Upper lobe of left lung (tissue), 6 donors: ENCODE measurements at regions not wholly inside any gene's neighbourhood (a gene's known extent, or its start where the extent isn't known, plus 50 kb on each side); places are given as distances from the start of the nearest gene placed in this dataset.

ENCODE experiments used
- ATAC-seq, 2 donors: fragments of 200-7000 bp; cut with Tn5 transposase; one replicate each; pipeline ENCODE4 v1.9.1; 2022; ENCODE audit warnings: mild to moderate bottlenecking in 2 of 2, moderate library complexity in 2 of 2; ENCODE audit not compliant: low FRiP score in 2 of 2
- DNase-seq, 2 donors: peaks; one replicate each; pipeline ENCODE4 v3.0.0-alpha.2; 2019 to 2020
- H3K27ac ChIP-seq, 4 donors: fragments of 200-600 bp; sonication (generic); one replicate each; pipeline ENCODE4 v1.5.1; 2016 to 2019
- H3K27me3 ChIP-seq, 4 donors: fragments of 200-600 bp; sonication (generic); one replicate each; pipeline ENCODE4 v1.5.1; 2017 to 2019
- H3K36me3 ChIP-seq, 4 donors: fragments of 200-600 bp; sonication (generic); one replicate each; pipeline ENCODE4 v1.5.1; 2016 to 2019
- H3K4me1 ChIP-seq, 4 donors: fragments of 200-600 bp; sonication (generic); one replicate each; pipeline ENCODE4 v1.5.1; 2018 to 2019
- H3K4me3 ChIP-seq, 4 donors: fragments of 200-600 bp; sonication (generic); one replicate each; pipeline ENCODE4 v1.5.1; 2017 to 2019; ENCODE audit warnings: mild to moderate bottlenecking in 2 of 4, moderate library complexity in 1 of 4
- H3K9me3 ChIP-seq, 4 donors: fragments of 200-600 bp; sonication (generic); one replicate each; pipeline ENCODE4 v1.5.1; 2018 to 2019
- CTCF ChIP-seq, 6 experiments: fragments of 450-650 bp in 4 of 6; fragments of 200-600 bp in 2 of 6; sonication (generic) in 2 of 6; IDR thresholded peaks; one replicate each; pipeline ENCODE4 v1.5.1; 2016 to 2019; ENCODE audit warnings: antibody characterized with exemption in 6 of 6
- EP300 ChIP-seq, 4 donors: sonication (generic); formaldehyde crosslinking; IDR thresholded peaks; one replicate each; pipeline ENCODE4 v1.5.1; 2017; ENCODE audit warnings: antibody characterized with exemption in 4 of 4, control low read depth in 2 of 4
- POLR2A ChIP-seq, 4 donors: fragments of 450-650 bp; IDR thresholded peaks; one replicate each; pipeline ENCODE4 v1.5.1; 2016 to 2017; ENCODE audit warnings: antibody characterized with exemption in 4 of 4, mild to moderate bottlenecking in 2 of 4
- POLR2AphosphoS5 ChIP-seq, 2 donors: sonication (generic); formaldehyde crosslinking; IDR thresholded peaks; one replicate each; pipeline ENCODE4 v1.5.1; 2017; ENCODE audit warnings: antibody characterized with exemption in 2 of 2
- WGBS, 2 donors: methylation state at CpG; one replicate each; pipeline ENCODE4 v1.1.5; 2017 to 2018; 5-methylcytosine and 5-hydroxymethylcytosine counted together
- donor health status: DM: no; HTN: no; CAD: no; lungs with moderate emphysema.
- donor health status: DM: no; HTN: yes; CAD: no; lungs with severe emphysema.

GRCh38 chr9:11072176-11072575, 459.4 kb upstream of the PTPRD start:
- Histone ChIP-seq H3K4me3 (no peak overlapping the region), H3K9me3 (no peaks in the 10 kb centered on the region), H3K4me1 (no peaks in the 10 kb centered on the region), H3K27me3 (no peaks in the 10 kb centered on the region), H3K36me3 (no peaks in the 10 kb centered on the region), H3K27ac (no peak overlapping the region)
- no peak for TF ChIP-seq POLR2A (IDR thresholded peaks at IDR 0.05)
- no peak for TF ChIP-seq EP300 (IDR thresholded peaks at IDR 0.05)
- TF ChIP-seq POLR2AphosphoS5 (IDR thresholded peaks at IDR 0.05) = no peak
- no peak for TF ChIP-seq CTCF (IDR thresholded peaks at IDR 0.05)
- ATAC-seq (no peak), DNase-seq (no peak)
- 3 to 5% methylated on average over 1 of the region's 1 CpG for WGBS, 2 donors

- no peak overlapping the region for H3K27ac ChIP-seq
- H3K9me3 ChIP-seq = no peaks in the 10 kb centered on the region
- no peak for TF ChIP-seq EP300 (IDR thresholded peaks at IDR 0.05)
- no peak for TF ChIP-seq POLR2AphosphoS5 (IDR thresholded peaks at IDR 0.05)
- no peak for TF ChIP-seq CTCF (IDR thresholded peaks at IDR 0.05)
- no peak for TF ChIP-seq POLR2A (IDR thresholded peaks at IDR 0.05)
- H3K4me3 ChIP-seq = no peak overlapping the region
- H3K27me3 ChIP-seq = no peaks in the 10 kb centered on the region
- ATAC-seq (no peak), DNase-seq (no peak)
- no peaks in the 10 kb centered on the region for H3K36me3 ChIP-seq
- no peaks in the 10 kb centered on the region for H3K4me1 ChIP-seq
- WGBS, 2 donors = 76 to 85% methylated on average over 2 of the region's 2 CpGs
Observed at GRCh38 chr9:11086561-11086960, 473.8 kb upstream of the PTPRD start.

GRCh38 chr9:11088821-11089374, 476.1 kb upstream of the PTPRD start:
- no peak for TF ChIP-seq EP300 (IDR thresholded peaks at IDR 0.05)
- TF ChIP-seq POLR2AphosphoS5 (IDR thresholded peaks at IDR 0.05) = no peak
- TF ChIP-seq POLR2A (IDR thresholded peaks at IDR 0.05) = no peak
- TF ChIP-seq CTCF (IDR thresholded peaks at IDR 0.05) = no peak
- no peak for ATAC-seq
- WGBS, 2 donors = 52 to 67% methylated on average over 1 of the region's 1 CpG

GRCh38 chr9:11092974-11093373, 480.2 kb upstream of the PTPRD start:
- no peaks in the 10 kb centered on the region for H3K9me3 ChIP-seq
- DNase-seq (no peak), ATAC-seq (no peak)
- H3K27me3 ChIP-seq = no peaks in the 10 kb centered on the region
- no peaks in the 10 kb centered on the region for H3K4me1 ChIP-seq
- no peak overlapping the region for H3K4me3 ChIP-seq
- whole genome bisulfite sequencing, 2 donors = 29 to 71% methylated on average over 1 of the region's 1 CpG
- no peak overlapping the region for H3K27ac ChIP-seq
- TF ChIP-seq EP300 (IDR thresholded peaks at IDR 0.05) (no peak), POLR2AphosphoS5 (IDR thresholded peaks at IDR 0.05) (no peak), POLR2A (IDR thresholded peaks at IDR 0.05) (no peak)
- no peaks in the 10 kb centered on the region for H3K36me3 ChIP-seq

More at GRCh38 chr9:11088821-11089374, 476.1 kb upstream of the PTPRD start:
- H3K27ac ChIP-seq = no peak overlapping the region
- no peaks in the 10 kb centered on the region for H3K9me3 ChIP-seq
- H3K27me3 ChIP-seq = no peaks in the 10 kb centered on the region
- no peaks in the 10 kb centered on the region for H3K36me3 ChIP-seq
- H3K4me3 ChIP-seq = no peak overlapping the region
- DNase-seq = no peak
- no peaks in the 10 kb centered on the region for H3K4me1 ChIP-seq

- no peak for DNase-seq
- TF ChIP-seq EP300 (IDR thresholded peaks at IDR 0.05) = no peak
Observed at GRCh38 chr9:11097020-11097419, 484.2 kb upstream of the PTPRD start.

GRCh38 chr9:11103525-11103924, 490.7 kb upstream of the PTPRD start:
- Histone ChIP-seq H3K27me3 (no peaks in the 10 kb centered on the region), H3K9me3 (peaks cover 0 to 5% (median 2%) of the 10 kb centered on the region in 4 donors), H3K27ac (no peak overlapping the region), H3K4me3 (no peak overlapping the region), H3K36me3 (no peaks in the 10 kb centered on the region), H3K4me1 (no peaks in the 10 kb centered on the region)
- ATAC-seq (no peak), DNase-seq (no peak)
- WGBS, 2 donors = 61 to 70% methylated on average over 2 of the region's 2 CpGs
- TF ChIP-seq EP300 (IDR thresholded peaks at IDR 0.05) (no peak), POLR2AphosphoS5 (IDR thresholded peaks at IDR 0.05) (no peak), CTCF (IDR thresholded peaks at IDR 0.05) (no peak), POLR2A (IDR thresholded peaks at IDR 0.05) (no peak)

More at GRCh38 chr9:11097020-11097419, 484.2 kb upstream of the PTPRD start:
- no peak for ATAC-seq
- WGBS, 2 donors = 81 to 84% methylated on average over 1 of the region's 1 CpG
- H3K36me3 ChIP-seq = no peaks in the 10 kb centered on the region
- H3K4me3 ChIP-seq = no peak overlapping the region
- H3K9me3 ChIP-seq = no peaks in the 10 kb centered on the region
- H3K27ac ChIP-seq = no peak overlapping the region
- H3K4me1 ChIP-seq = no peaks in the 10 kb centered on the region
- no peaks in the 10 kb centered on the region for H3K27me3 ChIP-seq
